ENCODE measurements at regions not wholly inside any gene's neighbourhood (a gene's known extent, or its start where the extent isn't known, plus 50 kb on each side); places are given as distances from the start of the nearest gene placed in this dataset.

DNA sequence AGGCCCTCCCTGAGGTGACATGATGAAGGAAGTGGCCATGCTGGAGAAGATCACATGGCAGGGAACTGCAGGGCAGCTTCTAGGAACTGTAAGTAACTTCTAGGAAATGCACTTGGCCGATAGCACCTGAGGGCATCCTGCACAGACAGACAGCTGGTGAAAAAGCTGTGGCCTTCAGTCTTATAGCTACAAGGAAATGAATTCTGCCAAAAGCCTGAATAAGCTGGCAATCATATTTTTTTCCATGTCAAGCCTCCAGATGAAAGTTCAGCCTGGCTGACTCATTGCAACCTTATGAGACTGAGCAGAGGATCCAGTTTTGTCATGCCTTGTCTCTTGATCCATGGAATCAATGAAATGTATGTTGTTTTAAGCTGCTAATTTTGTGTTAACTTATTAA lies 91.1 kb upstream of the CACNA2D1 start:
- TF ChIP-seq, protein P1, sequence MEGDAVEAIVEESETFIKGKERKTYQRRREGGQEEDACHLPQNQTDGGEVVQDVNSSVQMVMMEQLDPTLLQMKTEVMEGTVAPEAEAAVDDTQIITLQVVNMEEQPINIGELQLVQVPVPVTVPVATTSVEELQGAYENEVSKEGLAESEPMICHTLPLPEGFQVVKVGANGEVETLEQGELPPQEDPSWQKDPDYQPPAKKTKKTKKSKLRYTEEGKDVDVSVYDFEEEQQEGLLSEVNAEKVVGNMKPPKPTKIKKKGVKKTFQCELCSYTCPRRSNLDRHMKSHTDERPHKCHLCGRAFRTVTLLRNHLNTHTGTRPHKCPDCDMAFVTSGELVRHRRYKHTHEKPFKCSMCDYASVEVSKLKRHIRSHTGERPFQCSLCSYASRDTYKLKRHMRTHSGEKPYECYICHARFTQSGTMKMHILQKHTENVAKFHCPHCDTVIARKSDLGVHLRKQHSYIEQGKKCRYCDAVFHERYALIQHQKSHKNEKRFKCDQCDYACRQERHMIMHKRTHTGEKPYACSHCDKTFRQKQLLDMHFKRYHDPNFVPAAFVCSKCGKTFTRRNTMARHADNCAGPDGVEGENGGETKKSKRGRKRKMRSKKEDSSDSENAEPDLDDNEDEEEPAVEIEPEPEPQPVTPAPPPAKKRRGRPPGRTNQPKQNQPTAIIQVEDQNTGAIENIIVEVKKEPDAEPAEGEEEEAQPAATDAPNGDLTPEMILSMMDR (IDR thresholded peaks at IDR 0.05): no peak
- no peak for TF ChIP-seq POLR2AphosphoS5 (IDR thresholded peaks at IDR 0.05)
